ENCODE measurements at regions not wholly inside any gene's neighbourhood (a gene's known extent, or its start where the extent isn't known, plus 50 kb on each side); places are given as distances from the start of the nearest gene placed in this dataset.
"Not testable (repeated sequence)": the region's sequence is repeated elsewhere in the genome, so short reads cannot be mapped to it uniquely, and the experiment has no call there.

DNA sequence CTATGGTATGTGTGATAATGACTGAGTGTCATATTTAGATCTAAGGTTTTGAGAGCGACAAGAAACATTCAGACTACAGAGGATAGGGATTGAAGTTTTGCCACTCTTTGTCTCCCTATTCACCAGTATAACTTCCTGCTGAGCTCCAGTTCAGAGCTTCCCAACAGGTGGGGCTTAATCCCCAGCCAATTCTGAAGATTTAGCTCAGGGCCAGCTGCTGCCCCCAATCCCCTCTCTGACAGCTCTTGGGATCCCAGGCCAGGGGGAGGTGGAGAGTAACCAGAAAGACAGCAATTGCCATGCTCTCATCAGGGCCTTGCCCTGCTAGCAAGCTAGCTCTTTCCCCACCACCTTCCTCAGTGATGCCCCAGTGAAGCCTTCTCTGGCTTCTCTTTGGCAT is 57.8 kb downstream of the TRIL start:
- TF ChIP-seq, protein P1, sequence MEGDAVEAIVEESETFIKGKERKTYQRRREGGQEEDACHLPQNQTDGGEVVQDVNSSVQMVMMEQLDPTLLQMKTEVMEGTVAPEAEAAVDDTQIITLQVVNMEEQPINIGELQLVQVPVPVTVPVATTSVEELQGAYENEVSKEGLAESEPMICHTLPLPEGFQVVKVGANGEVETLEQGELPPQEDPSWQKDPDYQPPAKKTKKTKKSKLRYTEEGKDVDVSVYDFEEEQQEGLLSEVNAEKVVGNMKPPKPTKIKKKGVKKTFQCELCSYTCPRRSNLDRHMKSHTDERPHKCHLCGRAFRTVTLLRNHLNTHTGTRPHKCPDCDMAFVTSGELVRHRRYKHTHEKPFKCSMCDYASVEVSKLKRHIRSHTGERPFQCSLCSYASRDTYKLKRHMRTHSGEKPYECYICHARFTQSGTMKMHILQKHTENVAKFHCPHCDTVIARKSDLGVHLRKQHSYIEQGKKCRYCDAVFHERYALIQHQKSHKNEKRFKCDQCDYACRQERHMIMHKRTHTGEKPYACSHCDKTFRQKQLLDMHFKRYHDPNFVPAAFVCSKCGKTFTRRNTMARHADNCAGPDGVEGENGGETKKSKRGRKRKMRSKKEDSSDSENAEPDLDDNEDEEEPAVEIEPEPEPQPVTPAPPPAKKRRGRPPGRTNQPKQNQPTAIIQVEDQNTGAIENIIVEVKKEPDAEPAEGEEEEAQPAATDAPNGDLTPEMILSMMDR (IDR thresholded peaks at IDR 0.05; ENCODE audit: borderline replicate concordance, control extremely low read depth, extremely low read depth, insufficient read depth, missing control alignments): no peak
- no peak for DNase-seq (ENCODE audit: low spot score)
- in situ Hi-C loops (cut with MboI; ENCODE audit: low sequenced_read_pairs, unreplicated experiment): no loop called here

DNA sequence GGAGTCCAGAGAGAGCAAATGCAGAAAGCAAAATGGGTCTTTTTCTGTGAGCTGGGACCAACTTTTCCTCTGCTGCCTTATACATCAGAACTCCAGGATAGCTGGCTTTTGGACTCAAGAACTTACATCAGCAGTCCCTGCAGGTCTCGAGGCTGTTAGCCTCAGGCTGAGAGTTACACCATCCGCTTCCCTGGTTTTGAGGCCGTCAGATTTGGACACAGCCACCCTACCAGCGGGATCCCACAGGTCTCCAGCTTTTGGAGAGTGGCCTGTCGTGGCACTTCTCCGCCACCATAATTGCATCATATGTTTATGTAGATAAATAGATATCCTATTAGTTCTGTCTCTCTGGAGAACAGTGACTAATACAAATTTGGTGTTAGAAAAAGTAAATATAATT is 64.2 kb downstream of the TRIL start:
- in situ Hi-C loops (cut with MboI; ENCODE audit: low sequenced_read_pairs, unreplicated experiment): no loop called here
- TF ChIP-seq, protein P1 (IDR thresholded peaks at IDR 0.05; ENCODE audit: borderline replicate concordance, control extremely low read depth, extremely low read depth, insufficient read depth, missing control alignments): no peak
- DNase-seq (ENCODE audit: low spot score): no peak

GRCh38 chr7:28891876-28892234 is 66.3 kb downstream of the TRIL start:
- in situ Hi-C loops (cut with MboI; ENCODE audit: low sequenced_read_pairs, unreplicated experiment); DNase-seq (ENCODE audit: low spot score): not testable (repeated sequence)

GRCh38 chr7:28891192-28891875 is 66.8 kb downstream of the TRIL start:
- no peak for DNase-seq (ENCODE audit: low spot score)
- in situ Hi-C loops (cut with MboI; ENCODE audit: low sequenced_read_pairs, unreplicated experiment): no loop called here
- TF ChIP-seq, protein P1 (IDR thresholded peaks at IDR 0.05; ENCODE audit: borderline replicate concordance, control extremely low read depth, extremely low read depth, insufficient read depth, missing control alignments): no peak

- TF ChIP-seq, protein P1 (IDR thresholded peaks at IDR 0.05; ENCODE audit: borderline replicate concordance, control extremely low read depth, extremely low read depth, insufficient read depth, missing control alignments): no peak
- in situ Hi-C loops (cut with MboI; ENCODE audit: low sequenced_read_pairs, unreplicated experiment): no loop called here
- DNase-seq (ENCODE audit: low spot score): no peak
Measured at GRCh38 chr7:28890137-28890536, 68.0 kb downstream of the TRIL start.

DNA sequence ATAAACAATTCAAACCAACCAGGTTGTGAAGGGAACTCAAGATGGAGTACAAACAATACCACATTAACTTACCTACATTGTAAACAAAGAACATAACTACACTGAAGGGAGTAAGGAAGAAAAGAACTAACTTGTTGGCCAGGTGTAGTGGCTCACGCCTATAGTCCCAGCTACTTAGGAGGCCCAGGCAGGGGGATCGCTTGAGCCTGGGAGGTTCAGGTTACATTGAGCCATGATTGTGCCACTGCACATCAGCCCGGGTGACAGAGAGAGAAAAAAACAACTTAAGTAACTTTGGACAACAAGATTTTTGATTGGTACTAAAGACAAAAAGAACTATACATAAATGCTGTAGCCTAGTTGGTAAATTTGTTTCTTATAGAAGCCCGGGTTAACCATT is 68.8 kb downstream of the TRIL start:
- TF ChIP-seq, protein P1 (IDR thresholded peaks at IDR 0.05; ENCODE audit: borderline replicate concordance, control extremely low read depth, extremely low read depth, insufficient read depth, missing control alignments): no peak
- in situ Hi-C loops (cut with MboI; ENCODE audit: low sequenced_read_pairs, unreplicated experiment): no loop called here
- DNase-seq (ENCODE audit: low spot score): no peak

DNA sequence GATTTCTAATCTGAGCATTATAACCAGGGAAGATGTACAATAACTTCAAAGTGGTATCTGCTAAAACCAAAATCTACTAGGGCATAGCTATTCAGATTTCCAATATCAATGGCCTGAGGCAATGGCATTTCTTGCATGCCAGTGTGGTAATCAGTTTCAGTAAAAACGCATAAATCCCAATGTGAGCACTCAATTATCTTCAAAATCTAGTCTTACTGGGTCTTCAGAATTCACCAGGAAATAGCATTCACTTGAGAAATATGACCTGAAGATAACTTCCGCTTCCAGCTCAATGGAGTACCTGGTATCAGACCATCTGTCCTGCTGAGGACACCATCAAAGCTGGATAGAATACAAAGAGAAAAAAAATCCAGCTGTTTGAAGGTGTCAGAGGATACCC is 72.4 kb downstream of the TRIL start:
- no peak for DNase-seq (ENCODE audit: low spot score)
- TF ChIP-seq, protein P1 (IDR thresholded peaks at IDR 0.05; ENCODE audit: borderline replicate concordance, control extremely low read depth, extremely low read depth, insufficient read depth, missing control alignments): no peak

More for the DNA sequence above, 72.4 kb downstream of the TRIL start:
- in situ Hi-C loops (cut with MboI; ENCODE audit: low sequenced_read_pairs, unreplicated experiment): no loop called here
